Tibial artery (tissue), 4 donors: ENCODE measurements at regions not wholly inside any gene's neighbourhood (a gene's known extent, or its start where the extent isn't known, plus 50 kb on each side); places are given as distances from the start of the nearest gene placed in this dataset.
"Not testable (repeated sequence)": the region's sequence is repeated elsewhere in the genome, so short reads cannot be mapped to it uniquely, and the experiment has no call there.

Source experiments
- DNase-seq, 2 donors: peaks; one replicate each; pipeline ENCODE4 v3.0.0-alpha.2; 2019
- H3K27ac ChIP-seq, 2 donors: fragments of 200-600 bp; sonication (generic) in 1 of 2; 1 replicate in 1 of 2; 2 replicates in 1 of 2; pipeline ENCODE4 v1.5.1; 2018 to 2019; ENCODE audit warnings: mild to moderate bottlenecking in 1 of 2
- H3K27me3 ChIP-seq, 2 donors: fragments of 200-600 bp; sonication (generic) in 1 of 2; one replicate each; pipeline versions ENCODE4 v1.5.1 to v1.6.0; 2016 to 2019
- H3K36me3 ChIP-seq, 3 donors: fragments of 200-600 bp; sonication (generic) in 2 of 3; one replicate each; pipeline ENCODE4 v1.5.1; 2016 to 2019; ENCODE audit warnings: mild to moderate bottlenecking in 2 of 3
- H3K4me1 ChIP-seq, 4 donors: fragments of 200-600 bp; sonication (generic) in 2 of 4; 1 replicate in 3 of 4; 2 replicates in 1 of 4; pipeline ENCODE4 v1.5.1; 2016 to 2019
- H3K4me3 ChIP-seq, 2 donors: fragments of 200-600 bp; sonication (generic) in 1 of 2; 1 replicate in 1 of 2; 2 replicates in 1 of 2; pipeline ENCODE4 v1.5.1; 2018 to 2019; ENCODE audit warnings: mild to moderate bottlenecking in 2 of 2
- H3K9me3 ChIP-seq, 3 donors: fragments of 200-600 bp; sonication (generic) in 1 of 3; one replicate each; pipeline ENCODE4 v1.5.1; 2016 to 2019
- CTCF ChIP-seq, 2 experiments: fragments of 200-600 bp in 1 of 2; fragments of 450-650 bp in 1 of 2; IDR thresholded peaks; one replicate each; pipeline ENCODE4 v1.5.1; 2017 to 2019; ENCODE audit warnings: antibody characterized with exemption in 2 of 2, mild to moderate bottlenecking in 1 of 2, moderate library complexity in 1 of 2
- intact Hi-C: fragments of 100-400 bp; cut with DNase I; formaldehyde crosslinking; loops from one replicate; pipeline ENCODE4 v1.15.0; 2023; ENCODE audit warnings: low total_unique reads

- no peak for TF ChIP-seq CTCF (IDR thresholded peaks at IDR 0.05)
- H3K4me3 ChIP-seq: no peak overlapping the region
- H3K9me3 ChIP-seq: peaks cover 0 to 3% (median 0%) of the 10 kb centered on the region in 3 donors
- DNase-seq: no peak
- no peaks in the 10 kb centered on the region for H3K27me3 ChIP-seq
- no peaks in the 10 kb centered on the region for H3K4me1 ChIP-seq
- intact Hi-C loops: no loop called here
- H3K27ac ChIP-seq: no peak overlapping the region
- H3K36me3 ChIP-seq: no peaks in the 10 kb centered on the region
These were observed 528.5 kb upstream of the B3GAT1 start for GRCh38 chr11:134940441-134941126.

- intact Hi-C loops: no loop called here
- H3K27me3 ChIP-seq: no peaks in the 10 kb centered on the region
- DNase-seq: no peak
- H3K27ac ChIP-seq: no peak overlapping the region
- no peak for TF ChIP-seq CTCF (IDR thresholded peaks at IDR 0.05)
- H3K9me3 ChIP-seq: peaks cover 0 to 3% (median 0%) of the 10 kb centered on the region in 3 donors
- H3K4me3 ChIP-seq: no peak overlapping the region
- no peaks in the 10 kb centered on the region for H3K36me3 ChIP-seq
- H3K4me1 ChIP-seq: no peaks in the 10 kb centered on the region
These were observed 527.9 kb upstream of the B3GAT1 start for GRCh38 chr11:134939905-134940304.

- DNase-seq: no peak
- H3K4me3 ChIP-seq: no peak overlapping the region
- H3K27ac ChIP-seq: no peak overlapping the region
- H3K4me1 ChIP-seq: no peaks in the 10 kb centered on the region
- H3K27me3 ChIP-seq: no peaks in the 10 kb centered on the region
- intact Hi-C loops: no loop called here
- H3K36me3 ChIP-seq: no peaks in the 10 kb centered on the region
- H3K9me3 ChIP-seq: peaks cover 0 to 3% (median 0%) of the 10 kb centered on the region in 3 donors
- no peak for TF ChIP-seq CTCF (IDR thresholded peaks at IDR 0.05)
These were observed 527.0 kb upstream of the B3GAT1 start for GRCh38 chr11:134939031-134939430.

GRCh38 chr11:134938212-134938611 is 526.2 kb upstream of the B3GAT1 start:
- no peak overlapping the region for H3K27ac ChIP-seq
- H3K4me1 ChIP-seq: peaks cover 0 to 1% (median under 1%) of the 10 kb centered on the region in 4 donors
- DNase-seq: no peak
- no peaks in the 10 kb centered on the region for H3K36me3 ChIP-seq
- no peaks in the 10 kb centered on the region for H3K27me3 ChIP-seq
- H3K9me3 ChIP-seq: peaks cover 0 to 3% (median 0%) of the 10 kb centered on the region in 3 donors
- intact Hi-C loops: no loop called here
- no peak for TF ChIP-seq CTCF (IDR thresholded peaks at IDR 0.05)
- no peak overlapping the region for H3K4me3 ChIP-seq

- H3K4me1 ChIP-seq: peaks cover 0 to 11% (median 7%) of the 10 kb centered on the region in 4 donors
- H3K4me3 ChIP-seq, H3K27me3 ChIP-seq, DNase-seq, intact Hi-C loops, H3K36me3 ChIP-seq, H3K27ac ChIP-seq, H3K9me3 ChIP-seq: not testable (repeated sequence)
These were observed 525.2 kb upstream of the B3GAT1 start for GRCh38 chr11:134937193-134937592.

GRCh38 chr11:134932761-134933160 is 520.7 kb upstream of the B3GAT1 start:
- TF ChIP-seq CTCF (IDR thresholded peaks at IDR 0.05): no peak
- H3K27ac ChIP-seq: no peak overlapping the region
- DNase-seq: no peak
- H3K4me3 ChIP-seq: no peak overlapping the region
- no peaks in the 10 kb centered on the region for H3K27me3 ChIP-seq
- intact Hi-C loops: no loop called here
- H3K36me3 ChIP-seq: no peaks in the 10 kb centered on the region
- H3K9me3 ChIP-seq: peaks cover 0 to 3% (median 0%) of the 10 kb centered on the region in 3 donors
- peaks cover 0 to 11% (median 7%) of the 10 kb centered on the region in 4 donors for H3K4me1 ChIP-seq
